WTC11 (cell line): ENCODE measurements at regions not wholly inside any gene's neighbourhood (a gene's known extent, or its start where the extent isn't known, plus 50 kb on each side); places are given as distances from the start of the nearest gene placed in this dataset.

Experiments used
- CTCF ChIP-seq: fragments of 200-600 bp; IDR thresholded peaks from 2 replicates; pipeline ENCODE4 v1.8.0; 2022; ENCODE audit warnings: antibody characterized with exemption
- NFYB ChIP-seq: sonication (generic); formaldehyde crosslinking; conservative IDR thresholded peaks from 2 replicates; pipeline ENCODE4 v1.8.0; 2022; ENCODE audit warnings: low read depth, missing genetic modification reagents
- NR3C1 ChIP-seq: sonication (generic); formaldehyde crosslinking; conservative IDR thresholded peaks from 2 replicates; pipeline ENCODE4 v1.8.1; 2023; ENCODE audit warnings: low read depth, mild to moderate bottlenecking, missing genetic modification reagents

- no peak for TF ChIP-seq CTCF
- TF ChIP-seq NFYB: no peak
- no peak for TF ChIP-seq NR3C1
Measured at GRCh38 chr11:116579031-116579653, 193.6 kb downstream of the BUD13 start.
